Glutamatergic neuron (in vitro differentiated cells): ENCODE measurements at regions not wholly inside any gene's neighbourhood (a gene's known extent, or its start where the extent isn't known, plus 50 kb on each side); places are given as distances from the start of the nearest gene placed in this dataset.

Source experiments
- DNase-seq: peaks from one replicate; pipeline ENCODE4 v3.0.0; 2022
- H3K27ac Mint-ChIP-seq: one replicate; pipeline ENCODE4 v1.8.0; 2020; ENCODE audit warnings: mild to moderate bottlenecking, mixed read lengths, inconsistent platforms; ENCODE audit not compliant: unreplicated experiment
- H3K27me3 Mint-ChIP-seq: one replicate; pipeline ENCODE4 v1.8.0; 2020; ENCODE audit warnings: mild to moderate bottlenecking, moderate library complexity, mixed read lengths, inconsistent platforms; ENCODE audit not compliant: unreplicated experiment
- H3K36me3 Mint-ChIP-seq: one replicate; pipeline ENCODE4 v1.8.0; 2020; ENCODE audit warnings: mild to moderate bottlenecking, mixed read lengths, inconsistent platforms; ENCODE audit not compliant: unreplicated experiment
- H3K4me1 Mint-ChIP-seq: one replicate; pipeline ENCODE4 v1.8.0; 2020; ENCODE audit warnings: mild to moderate bottlenecking, low read depth, mixed read lengths, inconsistent platforms; ENCODE audit not compliant: unreplicated experiment
- H3K4me3 Mint-ChIP-seq: one replicate; pipeline ENCODE4 v1.8.0; 2020; ENCODE audit warnings: mild to moderate bottlenecking, mixed read lengths, inconsistent platforms; ENCODE audit not compliant: unreplicated experiment
- H3K9me3 Mint-ChIP-seq: one replicate; pipeline ENCODE4 v1.8.0; 2020; ENCODE audit warnings: mild to moderate bottlenecking, moderate library complexity, mixed read lengths, inconsistent platforms; ENCODE audit not compliant: unreplicated experiment
- TF ChIP-seq, protein P1 (sequence below): fragments of 200-600 bp; sonication (generic); IDR thresholded peaks from one replicate; pipeline ENCODE4 v1.5.0; 2021; ENCODE audit not compliant: partially characterized antibody, unreplicated experiment

DNA sequence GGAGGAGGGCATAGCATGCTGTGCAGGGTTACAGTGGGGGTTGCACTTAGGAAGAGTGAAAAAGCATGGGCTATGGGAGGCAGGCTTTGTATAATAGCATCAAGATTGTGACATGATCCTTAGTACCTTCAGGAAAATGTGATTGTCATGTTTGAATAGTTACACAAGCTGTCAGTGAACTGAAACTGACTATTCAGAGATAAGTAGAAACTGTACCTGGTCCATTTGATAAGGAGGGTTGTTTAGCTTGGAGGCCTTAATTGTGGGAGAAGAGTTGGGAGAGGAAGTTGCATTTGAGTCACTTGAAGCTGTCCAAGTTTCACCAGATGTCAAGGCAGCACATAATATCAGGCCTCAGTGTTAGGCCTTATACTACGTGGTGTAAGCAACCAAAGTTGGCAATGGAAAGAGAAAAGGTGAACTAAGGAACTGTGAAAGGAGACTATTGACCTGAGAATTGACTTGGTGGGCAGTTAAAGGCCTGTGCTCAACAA lies 85.0 kb downstream of the TEX13C start:
- Mint-ChIP-seq H3K4me3 (no peak overlapping the region), H3K36me3 (no peaks in the 10 kb centered on the region), H3K9me3 (peaks cover 1% of the 10 kb centered on the region), H3K27me3 (no peaks in the 10 kb centered on the region), H3K4me1 (no peaks in the 10 kb centered on the region), H3K27ac (no peak overlapping the region)
- DNase-seq: no peak
- TF ChIP-seq, protein P1, sequence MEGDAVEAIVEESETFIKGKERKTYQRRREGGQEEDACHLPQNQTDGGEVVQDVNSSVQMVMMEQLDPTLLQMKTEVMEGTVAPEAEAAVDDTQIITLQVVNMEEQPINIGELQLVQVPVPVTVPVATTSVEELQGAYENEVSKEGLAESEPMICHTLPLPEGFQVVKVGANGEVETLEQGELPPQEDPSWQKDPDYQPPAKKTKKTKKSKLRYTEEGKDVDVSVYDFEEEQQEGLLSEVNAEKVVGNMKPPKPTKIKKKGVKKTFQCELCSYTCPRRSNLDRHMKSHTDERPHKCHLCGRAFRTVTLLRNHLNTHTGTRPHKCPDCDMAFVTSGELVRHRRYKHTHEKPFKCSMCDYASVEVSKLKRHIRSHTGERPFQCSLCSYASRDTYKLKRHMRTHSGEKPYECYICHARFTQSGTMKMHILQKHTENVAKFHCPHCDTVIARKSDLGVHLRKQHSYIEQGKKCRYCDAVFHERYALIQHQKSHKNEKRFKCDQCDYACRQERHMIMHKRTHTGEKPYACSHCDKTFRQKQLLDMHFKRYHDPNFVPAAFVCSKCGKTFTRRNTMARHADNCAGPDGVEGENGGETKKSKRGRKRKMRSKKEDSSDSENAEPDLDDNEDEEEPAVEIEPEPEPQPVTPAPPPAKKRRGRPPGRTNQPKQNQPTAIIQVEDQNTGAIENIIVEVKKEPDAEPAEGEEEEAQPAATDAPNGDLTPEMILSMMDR: no peak

DNA sequence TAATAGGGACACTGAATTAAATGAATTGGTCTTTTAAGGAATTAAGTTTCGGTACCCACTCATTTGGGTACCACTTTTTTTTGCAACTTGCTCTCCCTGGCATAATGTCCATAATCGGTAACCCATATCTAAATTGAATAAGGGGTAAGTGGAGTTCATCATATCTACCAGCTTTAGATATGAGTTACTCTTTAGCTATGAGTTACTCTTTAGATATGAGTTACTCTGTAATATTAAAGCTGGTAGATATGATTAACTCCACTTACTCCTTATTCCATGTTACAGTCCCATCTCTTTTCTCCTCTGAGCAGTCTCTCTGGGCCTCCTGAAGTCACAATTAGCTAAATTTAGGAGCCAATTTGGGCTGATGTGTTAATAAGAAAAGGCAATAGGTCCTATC lies 85.7 kb downstream of the TEX13C start:
- no peaks in the 10 kb centered on the region for H3K27me3 Mint-ChIP-seq
- no peaks in the 10 kb centered on the region for H3K36me3 Mint-ChIP-seq
- no peak overlapping the region for H3K27ac Mint-ChIP-seq
- no peak for DNase-seq
- peaks cover 1% of the 10 kb centered on the region for H3K9me3 Mint-ChIP-seq
- TF ChIP-seq, protein P1: no peak
- H3K4me3 Mint-ChIP-seq: no peak overlapping the region
- H3K4me1 Mint-ChIP-seq: no peaks in the 10 kb centered on the region

- no peaks in the 10 kb centered on the region for H3K4me1 Mint-ChIP-seq
- H3K4me3 Mint-ChIP-seq: no peak overlapping the region
- peaks cover 1% of the 10 kb centered on the region for H3K9me3 Mint-ChIP-seq
- no peak overlapping the region for H3K27ac Mint-ChIP-seq
- TF ChIP-seq, protein P1: no peak
- H3K27me3 Mint-ChIP-seq: no peaks in the 10 kb centered on the region
- DNase-seq: no peak
- no peaks in the 10 kb centered on the region for H3K36me3 Mint-ChIP-seq
Measured at GRCh38 chrX:125407314-125407713, 87.6 kb downstream of the TEX13C start.

GRCh38 chrX:125420809-125421208 lies 101.1 kb downstream of the TEX13C start:
- H3K4me1 Mint-ChIP-seq: no peaks in the 10 kb centered on the region
- TF ChIP-seq, protein P1: no peak
- no peak overlapping the region for H3K27ac Mint-ChIP-seq
- no peaks in the 10 kb centered on the region for H3K27me3 Mint-ChIP-seq
- no peaks in the 10 kb centered on the region for H3K9me3 Mint-ChIP-seq
- no peak overlapping the region for H3K4me3 Mint-ChIP-seq
- H3K36me3 Mint-ChIP-seq: no peaks in the 10 kb centered on the region
- no peak for DNase-seq

GRCh38 chrX:125422986-125423385 lies 103.3 kb downstream of the TEX13C start:
- no peak overlapping the region for H3K27ac Mint-ChIP-seq
- no peaks in the 10 kb centered on the region for H3K27me3 Mint-ChIP-seq
- no peaks in the 10 kb centered on the region for H3K36me3 Mint-ChIP-seq
- H3K4me3 Mint-ChIP-seq: no peak overlapping the region
- DNase-seq: no peak
- no peaks in the 10 kb centered on the region for H3K9me3 Mint-ChIP-seq
- TF ChIP-seq, protein P1: no peak
- H3K4me1 Mint-ChIP-seq: no peaks in the 10 kb centered on the region
